Astrocyte of the spinal cord (primary cell): ENCODE measurements at regions not wholly inside any gene's neighbourhood (a gene's known extent, or its start where the extent isn't known, plus 50 kb on each side); places are given as distances from the start of the nearest gene placed in this dataset.

Experiments used
- DNase-seq: peaks from one replicate; pipeline ENCODE4 v3.0.0; 2011; ENCODE audit warnings: low read depth, low spot score
- H3K4me3 ChIP-seq: 2 replicates; pipeline ENCODE4 v1.5.1; 2011; ENCODE audit warnings: low read depth, mild to moderate bottlenecking, low read length, moderate library complexity
- in situ Hi-C: cut with HindIII; loops from 2 replicates; pipeline ENCODE4 v1.10.0; 2017; ENCODE audit warnings: low sequenced_read_pairs
- TF ChIP-seq, protein P1 (sequence below): IDR thresholded peaks from 2 replicates; pipeline ENCODE4 v1.5.1; 2012; ENCODE audit warnings: low read depth, mild to moderate bottlenecking, low read length, inconsistent platforms

GRCh38 chr3:164620956-164621355 is 457.3 kb downstream of the SI start:
- in situ Hi-C loops, result no loop called here
- TF ChIP-seq, protein P1, sequence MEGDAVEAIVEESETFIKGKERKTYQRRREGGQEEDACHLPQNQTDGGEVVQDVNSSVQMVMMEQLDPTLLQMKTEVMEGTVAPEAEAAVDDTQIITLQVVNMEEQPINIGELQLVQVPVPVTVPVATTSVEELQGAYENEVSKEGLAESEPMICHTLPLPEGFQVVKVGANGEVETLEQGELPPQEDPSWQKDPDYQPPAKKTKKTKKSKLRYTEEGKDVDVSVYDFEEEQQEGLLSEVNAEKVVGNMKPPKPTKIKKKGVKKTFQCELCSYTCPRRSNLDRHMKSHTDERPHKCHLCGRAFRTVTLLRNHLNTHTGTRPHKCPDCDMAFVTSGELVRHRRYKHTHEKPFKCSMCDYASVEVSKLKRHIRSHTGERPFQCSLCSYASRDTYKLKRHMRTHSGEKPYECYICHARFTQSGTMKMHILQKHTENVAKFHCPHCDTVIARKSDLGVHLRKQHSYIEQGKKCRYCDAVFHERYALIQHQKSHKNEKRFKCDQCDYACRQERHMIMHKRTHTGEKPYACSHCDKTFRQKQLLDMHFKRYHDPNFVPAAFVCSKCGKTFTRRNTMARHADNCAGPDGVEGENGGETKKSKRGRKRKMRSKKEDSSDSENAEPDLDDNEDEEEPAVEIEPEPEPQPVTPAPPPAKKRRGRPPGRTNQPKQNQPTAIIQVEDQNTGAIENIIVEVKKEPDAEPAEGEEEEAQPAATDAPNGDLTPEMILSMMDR, result no peak

GRCh38 chr3:164620423-164620822 is 457.9 kb downstream of the SI start:
- in situ Hi-C loops, result no loop called here
- DNase-seq, result no peak
- H3K4me3 ChIP-seq, result no peak overlapping the region
- TF ChIP-seq, protein P1, result no peak

More at GRCh38 chr3:164620956-164621355, 457.3 kb downstream of the SI start:
- H3K4me3 ChIP-seq, result no peak overlapping the region
- DNase-seq, result no peak

GRCh38 chr3:164612751-164613150 is 465.5 kb downstream of the SI start:
- TF ChIP-seq, protein P1, result no peak
- in situ Hi-C loops, result no loop called here
- DNase-seq, result no peak
- no peak overlapping the region for H3K4me3 ChIP-seq

- H3K4me3 ChIP-seq, result no peak overlapping the region
- TF ChIP-seq, protein P1, result no peak
- DNase-seq, result peak; percentile 32
- in situ Hi-C loops, result no loop called here
Measured at GRCh38 chr3:164608554-164609276, 469.6 kb downstream of the SI start.

GRCh38 chr3:164604687-164605086 is 473.6 kb downstream of the SI start:
- in situ Hi-C loops, result no loop called here
- TF ChIP-seq, protein P1, result no peak
- H3K4me3 ChIP-seq, result no peak overlapping the region
- DNase-seq, result no peak

DNA sequence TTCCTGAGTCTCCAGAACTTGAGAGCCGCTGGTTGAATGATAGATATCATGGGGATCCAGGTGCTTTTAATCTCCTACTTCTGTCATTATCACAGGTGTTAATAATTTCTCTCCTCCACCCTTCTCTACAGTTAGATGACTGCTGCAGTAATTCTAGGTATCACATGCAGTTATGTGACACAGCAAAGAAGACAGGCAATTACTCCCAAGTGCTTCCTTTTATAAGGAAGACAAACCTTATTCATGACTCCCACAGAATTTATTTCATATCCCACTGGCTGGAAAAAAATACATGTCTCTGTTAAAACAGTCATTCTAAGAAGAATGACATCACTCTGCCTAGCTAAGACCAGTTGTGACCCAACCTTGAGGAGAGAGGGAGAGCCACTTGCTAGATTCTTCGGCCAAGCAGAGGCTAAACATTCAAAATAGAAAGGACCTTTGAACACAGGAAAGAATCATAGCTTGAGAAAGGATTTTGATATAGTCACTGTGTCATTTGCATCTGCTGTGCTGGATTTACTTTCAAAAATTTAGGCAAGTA is 500.6 kb downstream of the SI start:
- in situ Hi-C loops, result no loop called here

More for the DNA sequence above, 500.6 kb downstream of the SI start:
- DNase-seq, result no peak
- no peak overlapping the region for H3K4me3 ChIP-seq
- TF ChIP-seq, protein P1, result no peak
